GM23248 (cell line): ENCODE measurements at regions not wholly inside any gene's neighbourhood (a gene's known extent, or its start where the extent isn't known, plus 50 kb on each side); places are given as distances from the start of the nearest gene placed in this dataset.

Experiments
- EZH2 ChIP-seq: fragments of 200-600 bp; sonication (generic); IDR thresholded peaks from 2 replicates; pipeline ENCODE4 v1.6.1; 2018; ENCODE audit warnings: antibody characterized with exemption, mild to moderate bottlenecking; ENCODE audit not compliant: insufficient read depth, poor library complexity, severe bottlenecking
- EZH2phosphoT487 ChIP-seq: fragments of 200-600 bp; sonication (generic); IDR thresholded peaks from 2 replicates; pipeline ENCODE4 v1.6.1; 2018; ENCODE audit warnings: antibody characterized with exemption, moderate library complexity, mild to moderate bottlenecking, low read depth; ENCODE audit not compliant: insufficient read depth

DNA sequence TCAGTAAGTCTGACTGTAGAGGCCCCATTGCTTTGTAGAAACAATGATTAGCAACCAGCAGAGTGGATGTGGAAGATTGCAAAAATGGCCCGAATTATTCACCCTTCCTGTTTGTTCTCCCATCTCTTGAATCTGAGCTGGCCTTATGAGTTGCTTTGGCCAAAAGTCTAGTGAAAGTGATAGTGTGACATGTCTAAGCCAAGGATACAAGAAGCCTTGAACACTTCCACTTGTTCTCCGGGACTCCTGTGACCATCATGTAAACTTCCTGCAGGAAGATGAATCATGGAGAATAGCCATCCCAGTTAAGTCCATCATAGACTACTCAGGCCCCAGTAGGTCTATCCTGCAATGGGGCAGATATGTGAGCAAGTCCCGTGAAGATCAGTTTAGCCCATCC, 252.0 kb upstream of the JAG1 start:
- no peak for TF ChIP-seq EZH2
- TF ChIP-seq EZH2phosphoT487, result no peak
